ENCODE measurements at regions not wholly inside any gene's neighbourhood (a gene's known extent, or its start where the extent isn't known, plus 50 kb on each side); places are given as distances from the start of the nearest gene placed in this dataset.

DNA sequence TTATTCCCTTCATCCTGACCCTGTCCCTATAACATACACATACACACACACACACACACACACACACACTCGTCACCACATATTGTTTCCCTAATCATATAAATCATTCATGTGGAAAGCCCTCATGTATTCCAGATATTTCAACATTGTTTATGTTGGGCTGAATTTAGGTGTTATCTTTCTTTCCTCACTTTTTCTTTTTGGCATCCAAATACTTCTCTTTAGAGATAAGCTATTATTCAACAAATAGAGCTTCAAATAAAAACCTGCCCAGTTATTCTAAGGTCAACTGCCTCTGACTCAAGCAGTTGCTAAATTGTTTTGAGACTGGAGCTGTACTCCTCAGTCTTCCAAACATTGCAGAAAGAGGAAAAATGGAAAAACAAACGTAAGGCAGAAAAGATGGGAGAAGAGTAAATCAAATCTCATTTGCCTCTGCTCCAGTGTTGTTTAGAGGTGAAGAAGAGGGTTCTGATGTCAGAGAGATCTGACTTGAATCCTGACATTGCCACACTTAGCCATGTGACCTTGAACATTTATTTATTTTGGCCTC lies 215.7 kb downstream of the GAS1 start:
- no peak overlapping the region for H3K27ac ChIP-seq

DNA sequence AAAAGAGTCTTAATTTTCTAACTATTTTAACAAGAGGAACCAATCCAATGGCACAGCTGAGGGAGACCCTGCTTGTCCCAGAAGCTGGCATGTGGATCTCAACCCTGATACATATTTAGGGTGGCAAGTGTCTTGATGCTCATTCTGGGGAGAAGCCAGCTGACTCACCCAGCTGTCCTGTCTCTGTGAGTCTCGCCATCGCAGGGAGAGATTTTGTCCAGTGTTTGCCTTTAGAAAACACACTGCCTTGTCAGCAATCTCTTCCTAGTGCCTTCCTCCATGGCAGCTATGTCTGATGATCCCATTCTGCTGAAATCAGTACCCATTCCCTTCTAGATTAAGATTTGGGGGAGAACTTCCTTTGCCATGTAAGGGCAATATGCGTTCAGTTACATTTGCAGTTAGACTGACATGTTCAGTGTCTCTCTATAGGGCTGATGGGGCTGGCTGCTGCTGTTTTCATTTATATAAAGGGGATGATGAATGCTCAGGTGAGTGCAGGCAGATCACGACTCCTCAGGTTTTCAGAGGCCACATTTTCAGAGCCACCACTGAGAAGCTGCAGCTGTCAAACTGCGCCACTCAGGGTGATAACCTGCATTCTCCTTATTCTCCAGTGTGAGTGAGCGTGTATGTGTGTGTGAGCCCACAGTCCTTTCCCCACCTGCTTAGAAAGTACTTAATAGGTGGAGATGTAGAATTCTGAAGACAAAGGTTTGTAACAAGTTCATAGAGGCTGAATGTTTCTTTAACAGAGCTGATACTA lies 217.0 kb downstream of the GAS1 start:
- no peaks in the 10 kb centered on the region for H3K36me3 ChIP-seq
- peaks cover 9% of the 10 kb centered on the region for H3K4me1 ChIP-seq (ENCODE audit: low read depth)
- H3K27ac ChIP-seq: no peak overlapping the region
- DNase-seq (ENCODE audit: low read depth in 1 of 2, low spot score in 1 of 2): peak in 1 of 2 donors; percentile 39
- TF ChIP-seq, protein P1, sequence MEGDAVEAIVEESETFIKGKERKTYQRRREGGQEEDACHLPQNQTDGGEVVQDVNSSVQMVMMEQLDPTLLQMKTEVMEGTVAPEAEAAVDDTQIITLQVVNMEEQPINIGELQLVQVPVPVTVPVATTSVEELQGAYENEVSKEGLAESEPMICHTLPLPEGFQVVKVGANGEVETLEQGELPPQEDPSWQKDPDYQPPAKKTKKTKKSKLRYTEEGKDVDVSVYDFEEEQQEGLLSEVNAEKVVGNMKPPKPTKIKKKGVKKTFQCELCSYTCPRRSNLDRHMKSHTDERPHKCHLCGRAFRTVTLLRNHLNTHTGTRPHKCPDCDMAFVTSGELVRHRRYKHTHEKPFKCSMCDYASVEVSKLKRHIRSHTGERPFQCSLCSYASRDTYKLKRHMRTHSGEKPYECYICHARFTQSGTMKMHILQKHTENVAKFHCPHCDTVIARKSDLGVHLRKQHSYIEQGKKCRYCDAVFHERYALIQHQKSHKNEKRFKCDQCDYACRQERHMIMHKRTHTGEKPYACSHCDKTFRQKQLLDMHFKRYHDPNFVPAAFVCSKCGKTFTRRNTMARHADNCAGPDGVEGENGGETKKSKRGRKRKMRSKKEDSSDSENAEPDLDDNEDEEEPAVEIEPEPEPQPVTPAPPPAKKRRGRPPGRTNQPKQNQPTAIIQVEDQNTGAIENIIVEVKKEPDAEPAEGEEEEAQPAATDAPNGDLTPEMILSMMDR (IDR thresholded peaks at IDR 0.05; ENCODE audit: low read depth, low read length): no peak
- no peaks in the 10 kb centered on the region for H3K27me3 ChIP-seq
- no peak overlapping the region for H3K4me3 ChIP-seq
- H3K9me3 ChIP-seq (ENCODE audit: low read depth): no peaks in the 10 kb centered on the region

More for the DNA sequence above, 215.7 kb downstream of the GAS1 start:
- peaks cover 9% of the 10 kb centered on the region for H3K4me1 ChIP-seq (ENCODE audit: low read depth)
- no peaks in the 10 kb centered on the region for H3K27me3 ChIP-seq
- H3K4me3 ChIP-seq: no peak overlapping the region
- H3K9me3 ChIP-seq (ENCODE audit: low read depth): no peaks in the 10 kb centered on the region
- no peaks in the 10 kb centered on the region for H3K36me3 ChIP-seq
- peak in 1 of 2 donors; percentile 88 for DNase-seq (ENCODE audit: low read depth in 1 of 2, low spot score in 1 of 2)
- TF ChIP-seq, protein P1 (IDR thresholded peaks at IDR 0.05; ENCODE audit: low read depth, low read length): no peak

DNA sequence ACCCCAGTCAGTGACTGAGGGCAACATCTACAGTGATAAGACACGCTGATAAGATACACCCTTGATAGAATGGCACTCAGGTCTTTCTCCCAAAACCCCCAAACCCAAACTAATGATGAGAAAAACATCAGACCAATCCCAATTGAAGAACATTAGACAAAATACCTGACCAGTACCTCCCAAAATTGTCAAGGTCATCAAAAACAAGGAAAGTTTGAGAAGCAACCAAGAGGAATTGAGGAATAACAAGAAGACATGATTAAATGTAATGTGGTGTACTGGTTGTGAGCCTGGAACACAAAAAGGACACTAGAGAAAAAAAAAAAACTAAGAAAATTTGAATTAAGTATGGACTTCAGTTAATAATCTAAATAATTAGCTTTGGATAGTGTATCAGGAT lies 222.8 kb downstream of the GAS1 start:
- Histone ChIP-seq H3K4me3 (no peak overlapping the region), H3K9me3 (ENCODE audit: low read depth) (no peaks in the 10 kb centered on the region), H3K27me3 (no peaks in the 10 kb centered on the region), H3K36me3 (no peaks in the 10 kb centered on the region), H3K27ac (no peak overlapping the region), H3K4me1 (ENCODE audit: low read depth) (peaks cover 8% of the 10 kb centered on the region)
- no peak for DNase-seq (ENCODE audit: low read depth in 1 of 2, low spot score in 1 of 2)
- TF ChIP-seq, protein P1 (IDR thresholded peaks at IDR 0.05; ENCODE audit: low read depth, low read length): no peak

DNA sequence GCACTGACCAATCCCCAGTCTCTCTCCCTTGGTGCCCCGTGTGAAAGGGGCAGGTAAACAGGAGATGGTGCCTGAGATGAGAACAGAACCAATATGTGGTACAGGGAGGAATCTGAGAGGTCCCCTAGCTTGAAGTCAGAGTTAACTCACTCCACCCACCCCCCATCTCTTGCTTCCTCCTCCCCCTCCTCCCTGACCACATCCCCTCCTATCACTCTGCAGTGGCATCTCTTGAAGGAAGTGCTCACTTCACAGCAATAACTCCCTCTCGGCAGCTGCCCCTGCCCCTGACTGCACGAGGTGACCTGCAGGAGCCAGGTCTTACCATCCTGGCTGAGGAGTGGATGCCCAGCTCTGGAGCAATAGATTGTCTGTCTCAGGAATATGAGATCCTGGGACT lies 224.0 kb downstream of the GAS1 start:
- Histone ChIP-seq H3K9me3 (ENCODE audit: low read depth) (no peaks in the 10 kb centered on the region), H3K36me3 (no peaks in the 10 kb centered on the region), H3K27ac (no peak overlapping the region), H3K27me3 (no peaks in the 10 kb centered on the region), H3K4me3 (no peak overlapping the region), H3K4me1 (ENCODE audit: low read depth) (peaks cover 8% of the 10 kb centered on the region)
- DNase-seq (ENCODE audit: low read depth in 1 of 2, low spot score in 1 of 2): no peak
- TF ChIP-seq, protein P1 (IDR thresholded peaks at IDR 0.05; ENCODE audit: low read depth, low read length): no peak

DNA sequence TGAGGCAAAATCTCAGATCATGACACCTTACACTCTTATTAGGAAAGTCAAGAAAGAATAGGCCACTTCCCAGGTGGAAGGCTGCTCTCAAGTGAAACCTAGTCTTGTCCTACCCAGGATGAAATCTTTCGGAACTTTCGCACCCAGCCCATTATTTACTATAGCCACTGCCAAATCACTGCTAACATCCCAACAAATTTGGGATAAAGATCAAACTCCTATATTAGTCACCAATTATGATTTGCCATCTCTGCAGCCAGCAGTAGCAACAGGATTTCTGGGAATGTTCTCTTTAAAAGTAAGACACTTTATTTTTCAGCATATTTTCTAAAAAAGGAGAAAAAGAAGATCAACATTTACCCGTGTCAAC lies 224.6 kb downstream of the GAS1 start:
- no peak for DNase-seq (ENCODE audit: low read depth in 1 of 2, low spot score in 1 of 2)
- Histone ChIP-seq H3K4me3 (no peak overlapping the region), H3K4me1 (ENCODE audit: low read depth) (peaks cover 8% of the 10 kb centered on the region), H3K9me3 (ENCODE audit: low read depth) (no peaks in the 10 kb centered on the region), H3K27me3 (no peaks in the 10 kb centered on the region), H3K27ac (no peak overlapping the region), H3K36me3 (no peaks in the 10 kb centered on the region)
- TF ChIP-seq, protein P1 (IDR thresholded peaks at IDR 0.05; ENCODE audit: low read depth, low read length): no peak
